NB4 (cell line): ENCODE measurements at regions not wholly inside any gene's neighbourhood (a gene's known extent, or its start where the extent isn't known, plus 50 kb on each side); places are given as distances from the start of the nearest gene placed in this dataset.
"Not testable (repeated sequence)": the region's sequence is repeated elsewhere in the genome, so short reads cannot be mapped to it uniquely, and the experiment has no call there.

Experiments
- POLR2A ChIP-seq: IDR thresholded peaks from 2 replicates; pipeline ENCODE4 v1.6.1; 2011; ENCODE audit warnings: mild to moderate bottlenecking; ENCODE audit not compliant: insufficient read length; ENCODE audit errors: extremely low read depth
- TF ChIP-seq, protein P1 (sequence below): IDR thresholded peaks from one replicate; pipeline ENCODE4 v1.5.1; 2012; ENCODE audit warnings: low read depth, low read length
- TF ChIP-seq, protein P2 (sequence below): IDR thresholded peaks from 2 replicates; pipeline ENCODE4 v1.6.1; 2011; ENCODE audit warnings: low read depth, low read length

DNA sequence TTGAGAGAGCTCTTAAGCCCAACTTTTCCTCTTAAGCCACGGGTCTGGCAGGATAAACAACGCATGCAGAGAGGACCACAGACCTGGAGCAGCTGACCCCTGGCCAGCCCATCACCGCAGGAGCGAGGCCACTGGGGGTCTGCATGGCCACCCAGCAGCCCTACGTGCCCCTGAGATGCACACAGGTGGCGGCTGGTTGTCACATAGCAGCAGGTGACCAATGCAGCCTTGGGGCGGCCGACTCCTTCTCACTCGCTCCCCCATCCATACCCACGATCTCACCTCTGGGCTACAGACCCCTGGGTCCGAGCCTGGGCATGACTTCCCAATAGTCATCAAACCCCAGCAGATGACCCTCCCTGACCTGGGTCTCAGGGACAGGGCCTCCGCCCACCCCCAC, 415.9 kb upstream of the ZNF722 start:
- not testable (repeated sequence) for TF ChIP-seq POLR2A
- TF ChIP-seq, protein P1, sequence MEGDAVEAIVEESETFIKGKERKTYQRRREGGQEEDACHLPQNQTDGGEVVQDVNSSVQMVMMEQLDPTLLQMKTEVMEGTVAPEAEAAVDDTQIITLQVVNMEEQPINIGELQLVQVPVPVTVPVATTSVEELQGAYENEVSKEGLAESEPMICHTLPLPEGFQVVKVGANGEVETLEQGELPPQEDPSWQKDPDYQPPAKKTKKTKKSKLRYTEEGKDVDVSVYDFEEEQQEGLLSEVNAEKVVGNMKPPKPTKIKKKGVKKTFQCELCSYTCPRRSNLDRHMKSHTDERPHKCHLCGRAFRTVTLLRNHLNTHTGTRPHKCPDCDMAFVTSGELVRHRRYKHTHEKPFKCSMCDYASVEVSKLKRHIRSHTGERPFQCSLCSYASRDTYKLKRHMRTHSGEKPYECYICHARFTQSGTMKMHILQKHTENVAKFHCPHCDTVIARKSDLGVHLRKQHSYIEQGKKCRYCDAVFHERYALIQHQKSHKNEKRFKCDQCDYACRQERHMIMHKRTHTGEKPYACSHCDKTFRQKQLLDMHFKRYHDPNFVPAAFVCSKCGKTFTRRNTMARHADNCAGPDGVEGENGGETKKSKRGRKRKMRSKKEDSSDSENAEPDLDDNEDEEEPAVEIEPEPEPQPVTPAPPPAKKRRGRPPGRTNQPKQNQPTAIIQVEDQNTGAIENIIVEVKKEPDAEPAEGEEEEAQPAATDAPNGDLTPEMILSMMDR, result not testable (repeated sequence)
- TF ChIP-seq, protein P2, sequence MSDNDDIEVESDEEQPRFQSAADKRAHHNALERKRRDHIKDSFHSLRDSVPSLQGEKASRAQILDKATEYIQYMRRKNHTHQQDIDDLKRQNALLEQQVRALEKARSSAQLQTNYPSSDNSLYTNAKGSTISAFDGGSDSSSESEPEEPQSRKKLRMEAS, result not testable (repeated sequence)
